Lung (tissue), 11 donors: ENCODE measurements at regions not wholly inside any gene's neighbourhood (a gene's known extent, or its start where the extent isn't known, plus 50 kb on each side); places are given as distances from the start of the nearest gene placed in this dataset.

Experiments
- ATAC-seq: fragments of 200-7000 bp; cut with Tn5 transposase; one replicate; pipeline ENCODE4 v1.9.1; 2020; ENCODE audit warnings: moderate number of reproducible peaks; ENCODE audit not compliant: insufficient read depth, low FRiP score
- DNase-seq, 3 donors: peaks; one replicate each; pipeline ENCODE4 v3.0.0-alpha.2; 2013 to 2017
- H3K27ac ChIP-seq, 2 donors: one replicate each; pipeline ENCODE4 v1.5.1; 2013; ENCODE audit warnings: mild to moderate bottlenecking in 2 of 2, moderate library complexity in 2 of 2, control low read depth in 1 of 2, inconsistent platforms in 1 of 2, low read depth in 1 of 2, low read length in 1 of 2
- H3K27me3 ChIP-seq, 3 donors: one replicate each; pipeline ENCODE4 v1.5.1; 2013; ENCODE audit warnings: low read length in 2 of 3; ENCODE audit not compliant: control insufficient read depth in 3 of 3, insufficient read depth in 3 of 3
- H3K36me3 ChIP-seq, 4 donors: one replicate each; pipeline ENCODE4 v1.5.1; 2013; ENCODE audit warnings: low read length in 4 of 4, mild to moderate bottlenecking in 1 of 4, moderate library complexity in 1 of 4; ENCODE audit not compliant: control insufficient read depth in 4 of 4, insufficient read depth in 4 of 4
- H3K4me1 ChIP-seq, 5 donors: one replicate each; pipeline ENCODE4 v1.5.1; 2013; ENCODE audit warnings: low read length in 5 of 5, mild to moderate bottlenecking in 2 of 5, moderate library complexity in 1 of 5; ENCODE audit not compliant: control insufficient read depth in 5 of 5, insufficient read depth in 5 of 5
- H3K4me3 ChIP-seq: one replicate; pipeline ENCODE4 v1.5.1; 2013; ENCODE audit warnings: mild to moderate bottlenecking, control low read depth, moderate library complexity
- H3K9ac ChIP-seq, 2 donors: one replicate each; pipeline ENCODE4 v1.5.1; 2013; ENCODE audit warnings: low read length in 2 of 2, control low read depth in 1 of 2; ENCODE audit not compliant: insufficient read depth in 1 of 2
- H3K9me3 ChIP-seq, 4 donors: one replicate each; pipeline ENCODE4 v1.5.1; 2013; ENCODE audit warnings: low read length in 3 of 4, mild to moderate bottlenecking in 1 of 4, moderate library complexity in 1 of 4; ENCODE audit not compliant: control insufficient read depth in 4 of 4, insufficient read depth in 3 of 4
- CTCF ChIP-seq: IDR thresholded peaks from 2 replicates; pipeline ENCODE4 v1.5.1; 2012; ENCODE audit warnings: mild to moderate bottlenecking; ENCODE audit errors: control extremely low read depth, extremely low read depth
- WGBS, 2 donors: extraction: QIAGEN DNeasy Blood & Tissue Kit; methylation state at CpG; one replicate each; pipeline ENCODE4 v1.1.7; 2013; 5-methylcytosine and 5-hydroxymethylcytosine counted together
- donor health status: control.
- donor health status: control.
- donor health status: Bipolar disorder and iron deficiency.
- donor health status: healthy.
- donor health status: DM: yes; HTN: yes; CAD: no.

DNA sequence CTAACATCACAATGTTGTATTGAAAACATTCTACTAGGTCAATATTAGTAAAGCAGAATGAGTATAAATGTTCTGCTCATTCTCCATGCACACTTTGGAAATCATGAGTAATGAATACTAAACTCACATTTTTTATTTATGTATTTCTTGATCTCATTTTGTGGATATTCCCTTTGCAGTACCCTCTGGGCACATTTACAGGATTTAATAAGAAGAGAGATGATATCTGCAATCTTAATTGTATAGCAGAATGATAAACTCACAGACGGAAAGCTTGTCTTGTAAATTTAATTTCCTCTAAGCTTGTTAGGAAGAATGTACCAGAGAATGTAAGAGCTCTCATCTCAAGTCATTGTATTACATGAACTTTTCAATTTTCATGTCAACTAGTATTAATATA lies 1279.7 kb downstream of the PCDH7 start:
- Histone ChIP-seq H3K9ac (no peak overlapping the region), H3K4me3 (no peak overlapping the region), H3K27me3 (no peaks in the 10 kb centered on the region), H3K36me3 (no peaks in the 10 kb centered on the region), H3K9me3 (peaks cover 0 to 2% (median 0%) of the 10 kb centered on the region in 4 donors), H3K4me1 (no peaks in the 10 kb centered on the region), H3K27ac (no peak overlapping the region)
- DNase-seq (no peak), ATAC-seq (no peak)
- WGBS, 2 donors, result 74 to 75% methylated on average over 1 of the region's 1 CpG
- no peak for TF ChIP-seq CTCF

GRCh38 chr4:32000846-32001488 lies 1280.8 kb downstream of the PCDH7 start:
- 88 to 92% methylated on average over 4 of the region's 4 CpGs for WGBS, 2 donors
- Histone ChIP-seq H3K9me3 (peaks cover 0 to 2% (median 0%) of the 10 kb centered on the region in 4 donors), H3K27ac (no peak overlapping the region), H3K27me3 (no peaks in the 10 kb centered on the region), H3K36me3 (no peaks in the 10 kb centered on the region), H3K4me1 (no peaks in the 10 kb centered on the region), H3K9ac (no peak overlapping the region), H3K4me3 (no peak overlapping the region)
- no peak for TF ChIP-seq CTCF
- ATAC-seq, result no peak
- no peak for DNase-seq

GRCh38 chr4:32002037-32002747 lies 1282.0 kb downstream of the PCDH7 start:
- no peaks in the 10 kb centered on the region for H3K36me3 ChIP-seq
- no peak overlapping the region for H3K9ac ChIP-seq
- no peak overlapping the region for H3K27ac ChIP-seq
- H3K4me1 ChIP-seq, result no peaks in the 10 kb centered on the region
- WGBS, 2 donors, result 76 to 88% methylated on average over 6 of the region's 6 CpGs
- no peaks in the 10 kb centered on the region for H3K27me3 ChIP-seq
- DNase-seq (no peak), ATAC-seq (no peak)
- peaks cover 0 to 2% (median 0%) of the 10 kb centered on the region in 4 donors for H3K9me3 ChIP-seq
- H3K4me3 ChIP-seq, result no peak overlapping the region
- TF ChIP-seq CTCF, result no peak
